ENCODE measurements at regions not wholly inside any gene's neighbourhood (a gene's known extent, or its start where the extent isn't known, plus 50 kb on each side); places are given as distances from the start of the nearest gene placed in this dataset.

DNA sequence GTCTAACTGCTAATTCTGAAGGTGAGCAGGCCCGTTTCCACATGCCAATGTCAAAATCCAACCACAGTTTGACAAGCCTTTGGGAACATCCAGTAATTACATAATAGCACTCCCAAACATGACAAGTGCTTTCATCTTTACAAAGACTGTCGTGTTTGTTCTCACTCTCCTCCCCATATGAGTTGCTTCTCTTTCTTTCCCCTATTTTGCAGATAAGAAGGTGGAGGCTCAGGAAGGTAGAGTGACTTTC is 55.9 kb upstream of the CD44 start:
- TF ChIP-seq, protein P1, sequence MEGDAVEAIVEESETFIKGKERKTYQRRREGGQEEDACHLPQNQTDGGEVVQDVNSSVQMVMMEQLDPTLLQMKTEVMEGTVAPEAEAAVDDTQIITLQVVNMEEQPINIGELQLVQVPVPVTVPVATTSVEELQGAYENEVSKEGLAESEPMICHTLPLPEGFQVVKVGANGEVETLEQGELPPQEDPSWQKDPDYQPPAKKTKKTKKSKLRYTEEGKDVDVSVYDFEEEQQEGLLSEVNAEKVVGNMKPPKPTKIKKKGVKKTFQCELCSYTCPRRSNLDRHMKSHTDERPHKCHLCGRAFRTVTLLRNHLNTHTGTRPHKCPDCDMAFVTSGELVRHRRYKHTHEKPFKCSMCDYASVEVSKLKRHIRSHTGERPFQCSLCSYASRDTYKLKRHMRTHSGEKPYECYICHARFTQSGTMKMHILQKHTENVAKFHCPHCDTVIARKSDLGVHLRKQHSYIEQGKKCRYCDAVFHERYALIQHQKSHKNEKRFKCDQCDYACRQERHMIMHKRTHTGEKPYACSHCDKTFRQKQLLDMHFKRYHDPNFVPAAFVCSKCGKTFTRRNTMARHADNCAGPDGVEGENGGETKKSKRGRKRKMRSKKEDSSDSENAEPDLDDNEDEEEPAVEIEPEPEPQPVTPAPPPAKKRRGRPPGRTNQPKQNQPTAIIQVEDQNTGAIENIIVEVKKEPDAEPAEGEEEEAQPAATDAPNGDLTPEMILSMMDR (IDR thresholded peaks at IDR 0.05) = no peak
- TF ChIP-seq POLR2A (IDR thresholded peaks at IDR 0.05) (no peak), EP300 (IDR thresholded peaks at IDR 0.05; ENCODE audit: low read depth) (no peak), POLR2AphosphoS5 (IDR thresholded peaks at IDR 0.05) (no peak)
